ENCODE measurements at regions not wholly inside any gene's neighbourhood (a gene's known extent, or its start where the extent isn't known, plus 50 kb on each side); places are given as distances from the start of the nearest gene placed in this dataset.
A peak's percentile ranks its signal among the peaks of the same experiment; 100 is the strongest.

DNA sequence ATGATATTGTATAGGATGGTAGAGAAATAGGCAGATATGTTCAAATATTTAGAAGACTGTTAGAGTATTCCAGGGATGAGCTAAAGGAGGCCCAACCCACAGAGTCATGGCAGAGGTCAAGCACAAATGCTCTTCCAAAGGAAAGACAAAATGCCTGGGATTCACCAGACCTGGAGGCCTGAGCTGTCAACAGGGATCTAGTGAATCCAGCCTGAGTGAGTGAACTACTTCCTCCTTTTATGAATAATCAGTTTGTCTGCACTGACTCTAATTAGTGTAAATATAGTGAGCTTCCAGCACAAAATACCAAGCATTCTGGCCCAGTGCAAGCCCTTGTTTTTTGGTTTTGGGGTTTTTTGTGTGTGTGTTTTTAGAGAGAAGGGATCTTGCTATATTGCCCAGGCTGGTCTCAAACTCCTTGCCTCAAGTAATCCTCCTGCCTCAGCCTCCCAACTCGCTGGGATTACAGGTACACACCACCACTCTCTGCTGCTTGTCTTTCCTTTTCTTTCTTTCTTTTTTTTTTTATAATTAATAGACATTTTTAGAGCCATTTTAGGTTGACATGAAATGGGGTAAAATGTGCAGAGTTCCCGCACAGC, 244.4 kb downstream of the SKIDA1 start:
- peak overlapping the region; percentile 23 for H3K4me3 Mint-ChIP-seq
- H3K36me3 Mint-ChIP-seq (ENCODE audit: low read depth): peaks cover 13% of the 10 kb centered on the region
- no peaks in the 10 kb centered on the region for H3K9me3 ChIP-seq (ENCODE audit: control insufficient read depth, low read length)
- H3K4me1 ChIP-seq (ENCODE audit: control insufficient read depth, insufficient read depth, low read length): peaks cover 8% of the 10 kb centered on the region
- peaks cover 5% of the 10 kb centered on the region for H3K36me3 ChIP-seq (ENCODE audit: control insufficient read depth, insufficient read depth, low read length)
- H3K9ac ChIP-seq (ENCODE audit: extremely low read depth, low read length, poor library complexity, severe bottlenecking): peak overlapping the region; percentile 50
- no peaks in the 10 kb centered on the region for H3K27me3 Mint-ChIP-seq (ENCODE audit: insufficient read depth)
- H3K4me3 ChIP-seq (ENCODE audit: low read length): no peak overlapping the region
- no peaks in the 10 kb centered on the region for H3K27me3 ChIP-seq (ENCODE audit: control insufficient read depth, insufficient read depth, low read length, poor library complexity, severe bottlenecking)
- H3K4me1 Mint-ChIP-seq: peaks cover 58% of the 10 kb centered on the region
- WGBS, 2 experiments (ENCODE audit: insufficient coverage in 1 of 2, insufficient read length in 1 of 2): 38% methylated on average over 2 of the region's 2 CpGs; no CpG with 5 or more reads in 1 of the 2 experiments
- TF ChIP-seq, protein P1, sequence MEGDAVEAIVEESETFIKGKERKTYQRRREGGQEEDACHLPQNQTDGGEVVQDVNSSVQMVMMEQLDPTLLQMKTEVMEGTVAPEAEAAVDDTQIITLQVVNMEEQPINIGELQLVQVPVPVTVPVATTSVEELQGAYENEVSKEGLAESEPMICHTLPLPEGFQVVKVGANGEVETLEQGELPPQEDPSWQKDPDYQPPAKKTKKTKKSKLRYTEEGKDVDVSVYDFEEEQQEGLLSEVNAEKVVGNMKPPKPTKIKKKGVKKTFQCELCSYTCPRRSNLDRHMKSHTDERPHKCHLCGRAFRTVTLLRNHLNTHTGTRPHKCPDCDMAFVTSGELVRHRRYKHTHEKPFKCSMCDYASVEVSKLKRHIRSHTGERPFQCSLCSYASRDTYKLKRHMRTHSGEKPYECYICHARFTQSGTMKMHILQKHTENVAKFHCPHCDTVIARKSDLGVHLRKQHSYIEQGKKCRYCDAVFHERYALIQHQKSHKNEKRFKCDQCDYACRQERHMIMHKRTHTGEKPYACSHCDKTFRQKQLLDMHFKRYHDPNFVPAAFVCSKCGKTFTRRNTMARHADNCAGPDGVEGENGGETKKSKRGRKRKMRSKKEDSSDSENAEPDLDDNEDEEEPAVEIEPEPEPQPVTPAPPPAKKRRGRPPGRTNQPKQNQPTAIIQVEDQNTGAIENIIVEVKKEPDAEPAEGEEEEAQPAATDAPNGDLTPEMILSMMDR (conservative IDR thresholded peaks at IDR 0.05): no peak
- no peak overlapping the region for H3K27ac ChIP-seq (ENCODE audit: low read depth, low read length)
- no peak for DNase-seq
- H3K9me3 Mint-ChIP-seq: no peaks in the 10 kb centered on the region
- H3K27ac Mint-ChIP-seq: peak overlapping the region; percentile 95

DNA sequence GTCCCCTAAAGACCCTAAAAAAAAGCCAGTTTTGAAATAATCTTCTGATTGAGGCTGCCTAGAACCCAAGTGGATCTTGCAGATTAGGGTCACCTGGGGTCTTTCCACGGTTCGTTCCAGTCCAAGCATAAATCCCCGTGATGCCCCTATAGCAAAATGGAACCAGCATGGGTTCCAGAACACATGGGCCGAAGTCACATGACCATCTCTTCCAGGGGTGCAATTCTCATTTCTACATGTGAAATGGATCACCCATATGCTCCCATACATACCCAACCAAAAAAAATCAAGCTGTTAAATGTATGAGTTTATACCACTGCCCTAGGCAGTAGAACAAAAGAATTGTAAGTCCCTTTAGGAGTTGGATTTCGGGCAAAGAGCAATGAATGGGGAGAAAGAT, 245.4 kb downstream of the SKIDA1 start:
- Mint-ChIP-seq H3K27me3 (ENCODE audit: insufficient read depth) (no peaks in the 10 kb centered on the region), H3K27ac (peak overlapping the region; percentile 53), H3K4me3 (no peak overlapping the region), H3K4me1 (peaks cover 48% of the 10 kb centered on the region), H3K9me3 (peaks cover 4% of the 10 kb centered on the region), H3K36me3 (ENCODE audit: low read depth) (peaks cover 17% of the 10 kb centered on the region)
- Histone ChIP-seq H3K36me3 (ENCODE audit: control insufficient read depth, insufficient read depth, low read length) (peaks cover 7% of the 10 kb centered on the region), H3K4me1 (ENCODE audit: control insufficient read depth, insufficient read depth, low read length) (peaks cover 4% of the 10 kb centered on the region), H3K4me3 (ENCODE audit: low read length) (no peak overlapping the region), H3K27me3 (ENCODE audit: control insufficient read depth, insufficient read depth, low read length, poor library complexity, severe bottlenecking) (no peaks in the 10 kb centered on the region), H3K27ac (ENCODE audit: low read depth, low read length) (no peak overlapping the region), H3K9ac (ENCODE audit: extremely low read depth, low read length, poor library complexity, severe bottlenecking) (no peak overlapping the region), H3K9me3 (ENCODE audit: control insufficient read depth, low read length) (peaks cover 4% of the 10 kb centered on the region)
- WGBS, 2 experiments (ENCODE audit: insufficient coverage in 1 of 2, insufficient read length in 1 of 2): 90 to 98% methylated on average over 5 of the region's 5 CpGs
- TF ChIP-seq, protein P1 (conservative IDR thresholded peaks at IDR 0.05): no peak
- DNase-seq: no peak

DNA sequence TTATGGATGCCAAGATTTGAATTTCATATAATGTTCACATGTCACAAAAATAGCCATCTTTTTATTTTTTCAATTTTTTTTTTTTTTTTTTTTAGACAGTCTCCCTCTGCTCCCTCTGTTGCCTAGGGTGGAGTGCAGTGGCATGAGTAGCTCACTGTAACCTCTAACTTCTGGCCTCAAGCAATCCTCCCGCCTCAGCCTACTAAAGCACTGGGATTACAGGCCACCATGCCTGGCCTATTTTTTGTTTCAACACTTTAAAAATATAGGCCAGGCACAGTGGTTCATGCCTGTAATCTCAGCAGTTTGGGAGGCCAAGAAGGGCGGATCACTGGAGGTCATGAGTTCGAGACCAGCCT, 246.3 kb downstream of the SKIDA1 start:
- Histone ChIP-seq H3K4me1 (ENCODE audit: control insufficient read depth, insufficient read depth, low read length) (no peaks in the 10 kb centered on the region), H3K9me3 (ENCODE audit: control insufficient read depth, low read length) (peaks cover 6% of the 10 kb centered on the region), H3K9ac (ENCODE audit: extremely low read depth, low read length, poor library complexity, severe bottlenecking) (no peak overlapping the region), H3K36me3 (ENCODE audit: control insufficient read depth, insufficient read depth, low read length) (peaks cover 7% of the 10 kb centered on the region), H3K27me3 (ENCODE audit: control insufficient read depth, insufficient read depth, low read length, poor library complexity, severe bottlenecking) (no peaks in the 10 kb centered on the region), H3K27ac (ENCODE audit: low read depth, low read length) (no peak overlapping the region), H3K4me3 (ENCODE audit: low read length) (no peak overlapping the region)
- Mint-ChIP-seq H3K4me3 (no peak overlapping the region), H3K27ac (peak overlapping the region; percentile 54), H3K36me3 (ENCODE audit: low read depth) (peaks cover 21% of the 10 kb centered on the region), H3K9me3 (peaks cover 7% of the 10 kb centered on the region), H3K4me1 (peaks cover 39% of the 10 kb centered on the region), H3K27me3 (ENCODE audit: insufficient read depth) (no peaks in the 10 kb centered on the region)
- TF ChIP-seq, protein P1 (conservative IDR thresholded peaks at IDR 0.05): no peak
- 86% methylated on average over 2 to 3 of the region's 3 CpGs for whole genome bisulfite sequencing, 2 experiments (ENCODE audit: insufficient coverage in 1 of 2, insufficient read length in 1 of 2)
- DNase-seq: no peak

All from endodermal cell (in vitro differentiated cells).